ENCODE measurements at regions not wholly inside any gene's neighbourhood (a gene's known extent, or its start where the extent isn't known, plus 50 kb on each side); places are given as distances from the start of the nearest gene placed in this dataset.

GRCh38 chr20:11355345-11355744, 562.3 kb upstream of the BTBD3 start:
- no peak overlapping the region for H3K27ac Mint-ChIP-seq (ENCODE audit: unreplicated experiment)
- H3K4me3 Mint-ChIP-seq (ENCODE audit: unreplicated experiment) = no peak overlapping the region
- TF ChIP-seq, protein P1, sequence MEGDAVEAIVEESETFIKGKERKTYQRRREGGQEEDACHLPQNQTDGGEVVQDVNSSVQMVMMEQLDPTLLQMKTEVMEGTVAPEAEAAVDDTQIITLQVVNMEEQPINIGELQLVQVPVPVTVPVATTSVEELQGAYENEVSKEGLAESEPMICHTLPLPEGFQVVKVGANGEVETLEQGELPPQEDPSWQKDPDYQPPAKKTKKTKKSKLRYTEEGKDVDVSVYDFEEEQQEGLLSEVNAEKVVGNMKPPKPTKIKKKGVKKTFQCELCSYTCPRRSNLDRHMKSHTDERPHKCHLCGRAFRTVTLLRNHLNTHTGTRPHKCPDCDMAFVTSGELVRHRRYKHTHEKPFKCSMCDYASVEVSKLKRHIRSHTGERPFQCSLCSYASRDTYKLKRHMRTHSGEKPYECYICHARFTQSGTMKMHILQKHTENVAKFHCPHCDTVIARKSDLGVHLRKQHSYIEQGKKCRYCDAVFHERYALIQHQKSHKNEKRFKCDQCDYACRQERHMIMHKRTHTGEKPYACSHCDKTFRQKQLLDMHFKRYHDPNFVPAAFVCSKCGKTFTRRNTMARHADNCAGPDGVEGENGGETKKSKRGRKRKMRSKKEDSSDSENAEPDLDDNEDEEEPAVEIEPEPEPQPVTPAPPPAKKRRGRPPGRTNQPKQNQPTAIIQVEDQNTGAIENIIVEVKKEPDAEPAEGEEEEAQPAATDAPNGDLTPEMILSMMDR (IDR thresholded peaks at IDR 0.05; ENCODE audit: insufficient read depth, low read depth, low read length) = no peak
- no peak for TF ChIP-seq EZH2 (IDR thresholded peaks at IDR 0.05; ENCODE audit: insufficient read depth, low read length)
- H3K4me2 ChIP-seq (ENCODE audit: low read length) = no peak overlapping the region
- DNase-seq (ENCODE audit: low read depth) (no peak), FAIRE-seq (no peak)
- H3K27ac ChIP-seq (ENCODE audit: low read depth, low read length) = no peak overlapping the region
- H4K20me1 ChIP-seq (ENCODE audit: insufficient read depth, low read length) = no peaks in the 10 kb centered on the region
- no peaks in the 10 kb centered on the region for H3K79me2 ChIP-seq (ENCODE audit: insufficient read depth, low read length)
- H3K36me3 Mint-ChIP-seq (ENCODE audit: low read depth, unreplicated experiment) = no peaks in the 10 kb centered on the region
- H2AFZ ChIP-seq (ENCODE audit: low read depth, low read length) = no peak overlapping the region
- H3K9me3 Mint-ChIP-seq (ENCODE audit: unreplicated experiment) = peaks cover 4% of the 10 kb centered on the region
- H3K36me3 ChIP-seq (ENCODE audit: insufficient read depth, low read length) = no peaks in the 10 kb centered on the region
- H3K9ac ChIP-seq (ENCODE audit: low read length) = no peak overlapping the region
- H3K4me1 Mint-ChIP-seq (ENCODE audit: low read depth, unreplicated experiment) = no peaks in the 10 kb centered on the region
- H3K4me3 ChIP-seq (ENCODE audit: insufficient read depth, low read depth, low read length) = no peak overlapping the region
- H3K4me1 ChIP-seq (ENCODE audit: insufficient read depth, low read length) = no peaks in the 10 kb centered on the region
- H3K27me3 Mint-ChIP-seq (ENCODE audit: low read depth, unreplicated experiment) = peaks cover 3% of the 10 kb centered on the region
- no peaks in the 10 kb centered on the region for H3K9me3 ChIP-seq (ENCODE audit: insufficient read depth, low read depth, low read length)
- H3K27me3 ChIP-seq (ENCODE audit: insufficient read depth, low read length) = no peaks in the 10 kb centered on the region

DNA sequence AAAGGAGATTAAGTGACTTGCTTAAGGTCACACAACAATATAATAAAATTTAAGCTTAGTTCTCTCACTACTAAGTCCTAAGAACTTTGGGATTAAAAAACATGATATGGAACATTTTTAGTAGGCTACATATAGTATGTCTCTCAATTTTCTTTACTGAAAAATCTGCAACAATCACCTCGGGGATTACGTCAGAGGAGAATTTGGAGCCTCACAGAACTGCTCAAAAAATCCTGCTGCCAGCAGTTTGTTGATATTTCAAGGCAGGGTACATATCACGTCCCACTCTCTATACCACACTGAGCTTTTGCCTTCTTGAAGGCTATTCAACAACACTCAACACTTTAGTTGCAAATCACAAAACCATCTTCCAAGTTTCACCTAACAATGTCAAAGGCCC, 561.6 kb upstream of the BTBD3 start:
- Histone ChIP-seq H3K9ac (ENCODE audit: low read length) (no peak overlapping the region), H3K4me3 (ENCODE audit: insufficient read depth, low read depth, low read length) (no peak overlapping the region), H3K36me3 (ENCODE audit: insufficient read depth, low read length) (no peaks in the 10 kb centered on the region), H3K79me2 (ENCODE audit: insufficient read depth, low read length) (no peaks in the 10 kb centered on the region), H3K9me3 (ENCODE audit: insufficient read depth, low read depth, low read length) (no peaks in the 10 kb centered on the region), H3K27me3 (ENCODE audit: insufficient read depth, low read length) (no peaks in the 10 kb centered on the region), H2AFZ (ENCODE audit: low read depth, low read length) (no peak overlapping the region), H4K20me1 (ENCODE audit: insufficient read depth, low read length) (no peaks in the 10 kb centered on the region), H3K4me1 (ENCODE audit: insufficient read depth, low read length) (no peaks in the 10 kb centered on the region), H3K27ac (ENCODE audit: low read depth, low read length) (no peak overlapping the region), H3K4me2 (ENCODE audit: low read length) (no peak overlapping the region)
- Mint-ChIP-seq H3K36me3 (ENCODE audit: low read depth, unreplicated experiment) (no peaks in the 10 kb centered on the region), H3K27ac (ENCODE audit: unreplicated experiment) (no peak overlapping the region), H3K27me3 (ENCODE audit: low read depth, unreplicated experiment) (peaks cover 3% of the 10 kb centered on the region), H3K4me3 (ENCODE audit: unreplicated experiment) (no peak overlapping the region), H3K9me3 (ENCODE audit: unreplicated experiment) (peaks cover 4% of the 10 kb centered on the region), H3K4me1 (ENCODE audit: low read depth, unreplicated experiment) (no peaks in the 10 kb centered on the region)
- DNase-seq (ENCODE audit: low read depth) = no peak
- no peak for FAIRE-seq
- TF ChIP-seq, protein P1 (IDR thresholded peaks at IDR 0.05; ENCODE audit: insufficient read depth, low read depth, low read length) = no peak
- TF ChIP-seq EZH2 (IDR thresholded peaks at IDR 0.05; ENCODE audit: insufficient read depth, low read length) = no peak

DNA sequence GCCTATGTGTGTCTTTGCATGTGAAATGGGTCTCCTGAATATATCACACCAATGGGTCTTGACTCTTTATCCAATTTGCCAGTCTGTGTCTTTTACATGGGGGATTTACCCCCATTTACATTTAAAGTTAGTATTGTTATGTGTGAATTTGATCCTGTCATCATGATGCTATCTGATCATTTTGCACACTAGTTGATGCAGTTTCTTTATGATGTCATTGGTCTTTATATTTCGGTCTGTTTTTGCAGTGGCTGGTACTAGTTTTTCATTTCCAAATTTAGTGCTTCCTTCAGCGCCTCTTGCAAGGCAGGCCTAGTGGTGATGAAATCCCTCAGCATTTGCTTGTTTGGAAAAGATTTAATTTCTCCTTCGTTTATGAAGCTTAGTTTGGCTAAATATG, 555.2 kb upstream of the BTBD3 start:
- H3K27ac ChIP-seq (ENCODE audit: low read depth, low read length) = no peak overlapping the region
- Mint-ChIP-seq H3K9me3 (ENCODE audit: unreplicated experiment) (peaks cover 4% of the 10 kb centered on the region), H3K27me3 (ENCODE audit: low read depth, unreplicated experiment) (no peaks in the 10 kb centered on the region), H3K27ac (ENCODE audit: unreplicated experiment) (no peak overlapping the region), H3K4me3 (ENCODE audit: unreplicated experiment) (no peak overlapping the region), H3K4me1 (ENCODE audit: low read depth, unreplicated experiment) (peaks cover 4% of the 10 kb centered on the region), H3K36me3 (ENCODE audit: low read depth, unreplicated experiment) (no peaks in the 10 kb centered on the region)
- no peak overlapping the region for H2AFZ ChIP-seq (ENCODE audit: low read depth, low read length)
- H3K4me3 ChIP-seq (ENCODE audit: insufficient read depth, low read depth, low read length) = no peak overlapping the region
- H3K9ac ChIP-seq (ENCODE audit: low read length) = no peak overlapping the region
- no peaks in the 10 kb centered on the region for H3K27me3 ChIP-seq (ENCODE audit: insufficient read depth, low read length)
- no peak for TF ChIP-seq EZH2 (IDR thresholded peaks at IDR 0.05; ENCODE audit: insufficient read depth, low read length)
- TF ChIP-seq, protein P1 (IDR thresholded peaks at IDR 0.05; ENCODE audit: insufficient read depth, low read depth, low read length) = no peak
- H3K79me2 ChIP-seq (ENCODE audit: insufficient read depth, low read length) = no peaks in the 10 kb centered on the region
- FAIRE-seq (no peak), DNase-seq (ENCODE audit: low read depth) (no peak)
- H3K4me2 ChIP-seq (ENCODE audit: low read length) = no peak overlapping the region
- no peaks in the 10 kb centered on the region for H3K36me3 ChIP-seq (ENCODE audit: insufficient read depth, low read length)
- no peaks in the 10 kb centered on the region for H4K20me1 ChIP-seq (ENCODE audit: insufficient read depth, low read length)
- H3K4me1 ChIP-seq (ENCODE audit: insufficient read depth, low read length) = no peaks in the 10 kb centered on the region
- no peaks in the 10 kb centered on the region for H3K9me3 ChIP-seq (ENCODE audit: insufficient read depth, low read depth, low read length)
